ENCODE measurements at regions not wholly inside any gene's neighbourhood (a gene's known extent, or its start where the extent isn't known, plus 50 kb on each side); places are given as distances from the start of the nearest gene placed in this dataset.

GRCh38 chrX:150052226-150052625, 113.9 kb upstream of the EOLA2 start:
- no peak for TF ChIP-seq POLR2A (IDR thresholded peaks at IDR 0.05)
- TF ChIP-seq, protein P1, sequence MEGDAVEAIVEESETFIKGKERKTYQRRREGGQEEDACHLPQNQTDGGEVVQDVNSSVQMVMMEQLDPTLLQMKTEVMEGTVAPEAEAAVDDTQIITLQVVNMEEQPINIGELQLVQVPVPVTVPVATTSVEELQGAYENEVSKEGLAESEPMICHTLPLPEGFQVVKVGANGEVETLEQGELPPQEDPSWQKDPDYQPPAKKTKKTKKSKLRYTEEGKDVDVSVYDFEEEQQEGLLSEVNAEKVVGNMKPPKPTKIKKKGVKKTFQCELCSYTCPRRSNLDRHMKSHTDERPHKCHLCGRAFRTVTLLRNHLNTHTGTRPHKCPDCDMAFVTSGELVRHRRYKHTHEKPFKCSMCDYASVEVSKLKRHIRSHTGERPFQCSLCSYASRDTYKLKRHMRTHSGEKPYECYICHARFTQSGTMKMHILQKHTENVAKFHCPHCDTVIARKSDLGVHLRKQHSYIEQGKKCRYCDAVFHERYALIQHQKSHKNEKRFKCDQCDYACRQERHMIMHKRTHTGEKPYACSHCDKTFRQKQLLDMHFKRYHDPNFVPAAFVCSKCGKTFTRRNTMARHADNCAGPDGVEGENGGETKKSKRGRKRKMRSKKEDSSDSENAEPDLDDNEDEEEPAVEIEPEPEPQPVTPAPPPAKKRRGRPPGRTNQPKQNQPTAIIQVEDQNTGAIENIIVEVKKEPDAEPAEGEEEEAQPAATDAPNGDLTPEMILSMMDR (IDR thresholded peaks at IDR 0.05) = no peak

Measured in right lobe of liver (tissue), 4 donors.